ENCODE measurements at regions not wholly inside any gene's neighbourhood (a gene's known extent, or its start where the extent isn't known, plus 50 kb on each side); places are given as distances from the start of the nearest gene placed in this dataset.

- TF ChIP-seq CTCF (IDR thresholded peaks at IDR 0.05) (no peak), POLR2A (IDR thresholded peaks at IDR 0.05) (no peak)
Measured at GRCh38 chr6:169940481-169941271, 189.3 kb downstream of the ERMARD start.

Measured in testis (tissue), 2 donors.